RCC 7860 (cell line): ENCODE measurements at regions not wholly inside any gene's neighbourhood (a gene's known extent, or its start where the extent isn't known, plus 50 kb on each side); places are given as distances from the start of the nearest gene placed in this dataset.

ENCODE experiments used
- DNase-seq: peaks from one replicate; pipeline ENCODE4 v3.0.0-alpha.2; 2015; ENCODE audit warnings: low spot score
- FAIRE-seq: peaks from 2 replicates; lab custom pipeline; 2012; peaks lifted over from hg19 to GRCh38; lab: Jason Lieb, UNC

- FAIRE-seq (no peak), DNase-seq (no peak)
Observed at GRCh38 chr18:77895250-77895649, 645.6 kb downstream of the GALR1 start.

GRCh38 chr18:77896586-77897252, 647.1 kb downstream of the GALR1 start:
- FAIRE-seq: no peak

GRCh38 chr18:77897606-77898005, 648.0 kb downstream of the GALR1 start:
- FAIRE-seq: no peak
- DNase-seq: no peak

More at GRCh38 chr18:77896586-77897252, 647.1 kb downstream of the GALR1 start:
- no peak for DNase-seq

- FAIRE-seq (no peak), DNase-seq (no peak)
Observed at GRCh38 chr18:77899972-77900754, 650.5 kb downstream of the GALR1 start.

GRCh38 chr18:77905011-77905410, 655.4 kb downstream of the GALR1 start:
- no peak for DNase-seq
- no peak for FAIRE-seq

- no peak for DNase-seq
- no peak for FAIRE-seq
Observed at GRCh38 chr18:77905449-77906055, 655.9 kb downstream of the GALR1 start.

- FAIRE-seq (no peak), DNase-seq (no peak)
Observed at GRCh38 chr18:77906103-77906892, 656.6 kb downstream of the GALR1 start.

- FAIRE-seq (no peak), DNase-seq (no peak)
Observed at GRCh38 chr18:77910347-77910746, 660.7 kb downstream of the GALR1 start.

- no peak for FAIRE-seq
- DNase-seq: no peak
Observed at GRCh38 chr18:77911971-77912605, 662.4 kb downstream of the GALR1 start.

GRCh38 chr18:77918730-77919129, 669.1 kb downstream of the GALR1 start:
- DNase-seq (no peak), FAIRE-seq (no peak)

GRCh38 chr18:77919923-77920322, 670.3 kb downstream of the GALR1 start:
- no peak for FAIRE-seq
- no peak for DNase-seq

GRCh38 chr18:77935342-77935741, 685.7 kb downstream of the GALR1 start:
- FAIRE-seq (no peak), DNase-seq (no peak)

- FAIRE-seq (no peak), DNase-seq (no peak)
Observed at GRCh38 chr18:77940566-77940965, 690.9 kb downstream of the GALR1 start.

GRCh38 chr18:77944533-77944932, 694.9 kb downstream of the GALR1 start:
- DNase-seq: no peak

GRCh38 chr18:77948567-77948966, 698.9 kb downstream of the GALR1 start:
- DNase-seq (no peak), FAIRE-seq (no peak)

More at GRCh38 chr18:77944533-77944932, 694.9 kb downstream of the GALR1 start:
- no peak for FAIRE-seq

- FAIRE-seq (no peak), DNase-seq (no peak)
Observed at GRCh38 chr18:77949355-77949973, 699.8 kb downstream of the GALR1 start.

GRCh38 chr18:77959248-77959647, 709.6 kb downstream of the GALR1 start:
- FAIRE-seq: no peak
- no peak for DNase-seq

GRCh38 chr18:77960791-77961410, 711.3 kb downstream of the GALR1 start:
- FAIRE-seq (no peak), DNase-seq (no peak)

GRCh38 chr18:77967071-77967470, 717.4 kb downstream of the GALR1 start:
- DNase-seq: no peak
- FAIRE-seq: no peak

GRCh38 chr18:77967791-77968190, 718.1 kb downstream of the GALR1 start:
- FAIRE-seq (no peak), DNase-seq (no peak)
